ENCODE measurements at regions not wholly inside any gene's neighbourhood (a gene's known extent, or its start where the extent isn't known, plus 50 kb on each side); places are given as distances from the start of the nearest gene placed in this dataset.
A peak's percentile ranks its signal among the peaks of the same experiment; 100 is the strongest.

DNA sequence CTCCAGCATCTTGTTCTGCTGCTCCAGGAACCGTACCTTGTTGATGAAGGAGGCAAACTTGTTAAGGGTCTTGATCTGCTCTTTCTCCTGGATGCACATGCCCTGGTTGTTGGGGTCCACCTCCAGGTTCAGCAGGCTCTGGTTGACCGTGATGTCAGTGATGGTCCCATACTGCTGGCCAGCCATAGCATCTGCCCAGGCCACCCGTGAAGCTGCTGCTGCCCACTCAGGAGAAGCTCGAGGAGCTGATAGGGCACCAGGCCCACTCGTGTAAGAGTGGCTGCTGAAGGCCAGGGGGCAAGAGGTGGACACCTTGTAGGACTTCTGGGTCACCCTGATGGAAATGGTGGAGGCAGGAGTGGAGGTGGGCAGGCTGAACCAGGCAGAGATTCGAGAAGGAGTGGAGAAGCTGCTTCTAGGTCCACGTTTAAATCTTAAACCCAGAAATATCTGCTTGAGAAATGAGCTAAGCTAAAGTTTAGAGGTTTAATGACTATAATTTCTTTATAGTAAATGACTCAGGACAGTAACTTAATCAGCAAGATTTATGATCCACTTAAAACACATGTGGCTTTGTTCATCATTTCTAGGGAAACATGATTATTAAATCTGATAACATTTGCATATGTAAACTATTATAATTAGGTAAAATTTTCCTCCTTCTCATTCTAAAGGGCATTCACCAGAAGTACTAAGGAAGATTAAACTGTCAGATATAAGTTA lies 358.7 kb upstream of the SETBP1 start:
- H3K4me3 ChIP-seq (ENCODE audit: low read length), result no peak overlapping the region
- TF ChIP-seq CTCF (conservative IDR thresholded peaks at IDR 0.05; ENCODE audit: low read depth, low read length), result no peak
- no peak for DNase-seq (ENCODE audit: low read depth)

DNA sequence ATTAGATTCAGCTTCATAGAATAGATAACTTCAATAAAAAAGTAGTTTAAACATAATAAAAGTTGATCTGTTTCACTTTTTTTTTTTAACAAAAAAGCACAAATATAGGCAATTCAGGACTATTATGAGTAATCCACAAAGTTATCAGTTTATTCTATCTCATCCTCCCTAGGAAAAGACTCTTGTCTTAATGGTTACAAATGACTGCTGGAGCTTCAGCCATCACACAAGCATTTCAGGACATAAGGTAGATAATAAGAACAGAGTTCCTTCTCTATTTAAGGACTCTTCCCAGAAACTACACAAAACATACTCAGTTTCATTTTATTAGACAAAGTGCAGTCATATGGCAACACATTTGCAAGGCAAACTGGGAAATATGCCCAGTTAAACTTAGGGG lies 357.6 kb upstream of the SETBP1 start:
- no peak overlapping the region for H3K4me3 ChIP-seq (ENCODE audit: low read length)
- no peak for DNase-seq (ENCODE audit: low read depth)
- TF ChIP-seq CTCF (conservative IDR thresholded peaks at IDR 0.05; ENCODE audit: low read depth, low read length), result no peak

GRCh38 chr18:44324361-44324760 lies 356.3 kb upstream of the SETBP1 start:
- TF ChIP-seq CTCF (conservative IDR thresholded peaks at IDR 0.05; ENCODE audit: low read depth, low read length), result no peak
- DNase-seq (ENCODE audit: low read depth), result no peak
- H3K4me3 ChIP-seq (ENCODE audit: low read length), result no peak overlapping the region

- peak; percentile 19 for DNase-seq (ENCODE audit: low read depth)
- peak; percentile 78 for TF ChIP-seq CTCF (conservative IDR thresholded peaks at IDR 0.05; ENCODE audit: low read depth, low read length)
These were observed 354.6 kb upstream of the SETBP1 start for GRCh38 chr18:44325903-44326635.

DNA sequence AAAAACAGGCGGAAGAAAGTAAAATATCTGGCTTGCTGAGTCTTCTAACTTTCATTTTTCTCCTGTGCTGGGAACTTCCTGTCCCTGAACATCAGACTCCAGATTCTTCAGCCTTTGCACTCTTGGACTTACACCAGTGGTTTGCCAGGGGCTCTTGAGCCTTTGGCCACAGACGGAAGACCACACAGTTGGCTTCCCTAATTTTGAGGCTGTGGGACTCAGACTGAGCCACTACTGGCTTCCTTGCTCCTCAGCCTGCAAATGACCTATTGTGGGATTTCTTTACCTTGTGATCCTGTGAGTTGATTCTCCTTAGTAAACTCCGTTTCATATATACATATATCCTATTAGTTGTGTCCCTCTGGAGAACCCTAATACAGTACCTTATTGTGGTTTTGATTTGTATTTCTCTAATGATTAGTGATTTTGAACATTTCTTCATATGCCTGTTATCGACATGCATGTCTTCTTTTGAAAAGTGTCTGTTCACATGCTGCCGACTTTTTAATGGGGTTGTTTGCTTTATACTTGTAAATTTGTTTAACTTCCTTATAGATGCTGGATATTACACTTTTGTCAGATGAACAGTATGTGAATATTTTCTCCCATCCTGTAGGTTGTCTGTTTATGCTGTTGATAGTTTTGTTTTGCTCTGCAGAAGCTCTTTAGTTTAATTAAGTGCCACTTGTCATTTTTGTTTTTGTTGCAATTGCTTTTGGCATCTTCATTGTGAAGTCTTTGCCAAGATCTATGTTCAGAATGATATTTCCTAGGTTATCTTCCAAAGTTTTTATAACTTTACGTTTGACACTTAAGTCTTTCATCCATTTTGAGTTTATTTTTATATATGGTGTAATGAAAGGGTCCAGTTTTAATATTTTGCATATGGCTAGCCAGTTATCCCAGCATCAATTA lies 348.8 kb upstream of the SETBP1 start:
- H3K4me3 ChIP-seq (ENCODE audit: low read length), result no peak overlapping the region
- TF ChIP-seq CTCF (conservative IDR thresholded peaks at IDR 0.05; ENCODE audit: low read depth, low read length), result no peak
- no peak for DNase-seq (ENCODE audit: low read depth)

More at GRCh38 chr18:44325903-44326635, 354.6 kb upstream of the SETBP1 start:
- no peak overlapping the region for H3K4me3 ChIP-seq (ENCODE audit: low read length)

GRCh38 chr18:44341759-44342158 lies 338.9 kb upstream of the SETBP1 start:
- no peak for TF ChIP-seq CTCF (conservative IDR thresholded peaks at IDR 0.05; ENCODE audit: low read depth, low read length)
- no peak overlapping the region for H3K4me3 ChIP-seq (ENCODE audit: low read length)
- no peak for DNase-seq (ENCODE audit: low read depth)

All from retinal pigment epithelial cell (primary cell).